ENCODE measurements at regions not wholly inside any gene's neighbourhood (a gene's known extent, or its start where the extent isn't known, plus 50 kb on each side); places are given as distances from the start of the nearest gene placed in this dataset.

DNA sequence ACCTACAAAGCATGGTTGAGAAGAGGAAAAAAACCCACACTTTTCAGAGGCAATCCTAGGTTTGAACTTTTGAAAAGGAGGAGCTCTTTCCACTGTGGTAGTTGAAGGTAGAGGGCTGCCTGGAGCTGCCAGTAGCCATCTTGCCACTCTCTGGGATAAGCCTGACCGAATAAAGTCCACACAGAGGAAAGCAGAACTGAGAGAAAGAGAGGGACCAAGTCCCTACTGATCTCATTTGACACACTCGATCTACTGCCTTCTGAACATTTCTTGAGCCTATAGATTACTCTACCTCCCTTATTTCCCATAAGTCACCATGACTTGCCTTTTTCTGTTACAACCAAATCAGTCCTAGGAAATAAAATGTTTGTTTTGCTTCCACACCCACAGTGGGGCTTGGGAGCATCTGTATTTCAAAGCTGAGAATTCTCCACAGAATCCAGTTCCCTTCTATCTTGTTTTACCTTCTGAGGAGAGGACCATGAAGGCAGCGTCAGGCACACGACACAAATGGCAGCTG lies 147.0 kb upstream of the PTPRK start:
- H3K27me3 Mint-ChIP-seq (ENCODE audit: low read depth): no peaks in the 10 kb centered on the region
- ATAC-seq (no peak), DNase-seq (no peak)
- H3K36me3 Mint-ChIP-seq (ENCODE audit: insufficient read depth): no peaks in the 10 kb centered on the region
- H3K4me3 Mint-ChIP-seq: no peak overlapping the region
- no peaks in the 10 kb centered on the region for H3K4me1 Mint-ChIP-seq (ENCODE audit: low read depth)
- H3K9me3 Mint-ChIP-seq: no peaks in the 10 kb centered on the region

DNA sequence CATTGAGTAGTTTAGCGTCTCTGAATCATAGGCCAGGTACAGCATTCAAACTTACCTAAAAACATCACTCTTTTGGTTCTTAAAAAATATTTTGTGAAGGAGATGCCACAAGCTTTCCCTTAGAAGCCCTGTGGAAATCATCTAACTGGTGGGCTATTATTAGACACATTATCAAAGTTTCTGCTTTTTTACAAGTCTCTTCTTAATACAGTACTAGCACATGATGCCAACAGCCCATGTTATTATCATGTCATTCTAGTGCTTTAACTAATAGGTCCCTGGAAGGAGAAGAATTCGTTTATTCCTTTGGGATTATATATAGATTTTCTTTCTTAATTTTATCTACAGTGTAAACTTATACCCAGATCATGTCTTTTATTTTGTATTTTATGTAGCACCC lies 146.0 kb upstream of the PTPRK start:
- Mint-ChIP-seq H3K36me3 (ENCODE audit: insufficient read depth) (no peaks in the 10 kb centered on the region), H3K4me3 (no peak overlapping the region), H3K9me3 (no peaks in the 10 kb centered on the region), H3K27me3 (ENCODE audit: low read depth) (no peaks in the 10 kb centered on the region), H3K4me1 (ENCODE audit: low read depth) (no peaks in the 10 kb centered on the region)
- no peak for ATAC-seq
- DNase-seq: no peak

DNA sequence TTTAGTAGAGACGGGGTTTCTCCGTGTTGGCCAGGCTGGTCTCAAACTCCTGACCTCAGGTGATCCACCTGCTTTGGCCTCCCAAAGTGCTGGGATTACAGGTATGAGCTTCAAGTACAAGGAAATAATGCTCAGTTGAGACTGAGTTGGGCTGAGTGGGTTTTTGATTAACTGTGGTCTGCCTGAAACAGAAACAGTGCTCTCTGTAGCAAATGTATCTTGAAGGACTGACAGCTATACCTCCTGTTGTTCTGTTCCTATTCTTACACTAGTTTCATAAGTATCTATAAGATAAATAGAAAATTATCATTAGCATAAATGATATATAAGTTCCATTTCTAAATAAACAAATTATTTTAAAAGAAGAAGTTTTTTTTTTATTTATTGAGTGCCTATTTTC lies 142.8 kb upstream of the PTPRK start:
- DNase-seq: no peak
- Mint-ChIP-seq H3K27me3 (ENCODE audit: low read depth) (no peaks in the 10 kb centered on the region), H3K4me3 (no peak overlapping the region), H3K9me3 (no peaks in the 10 kb centered on the region), H3K4me1 (ENCODE audit: low read depth) (peaks cover 4% of the 10 kb centered on the region), H3K36me3 (ENCODE audit: insufficient read depth) (no peaks in the 10 kb centered on the region)
- ATAC-seq: no peak

DNA sequence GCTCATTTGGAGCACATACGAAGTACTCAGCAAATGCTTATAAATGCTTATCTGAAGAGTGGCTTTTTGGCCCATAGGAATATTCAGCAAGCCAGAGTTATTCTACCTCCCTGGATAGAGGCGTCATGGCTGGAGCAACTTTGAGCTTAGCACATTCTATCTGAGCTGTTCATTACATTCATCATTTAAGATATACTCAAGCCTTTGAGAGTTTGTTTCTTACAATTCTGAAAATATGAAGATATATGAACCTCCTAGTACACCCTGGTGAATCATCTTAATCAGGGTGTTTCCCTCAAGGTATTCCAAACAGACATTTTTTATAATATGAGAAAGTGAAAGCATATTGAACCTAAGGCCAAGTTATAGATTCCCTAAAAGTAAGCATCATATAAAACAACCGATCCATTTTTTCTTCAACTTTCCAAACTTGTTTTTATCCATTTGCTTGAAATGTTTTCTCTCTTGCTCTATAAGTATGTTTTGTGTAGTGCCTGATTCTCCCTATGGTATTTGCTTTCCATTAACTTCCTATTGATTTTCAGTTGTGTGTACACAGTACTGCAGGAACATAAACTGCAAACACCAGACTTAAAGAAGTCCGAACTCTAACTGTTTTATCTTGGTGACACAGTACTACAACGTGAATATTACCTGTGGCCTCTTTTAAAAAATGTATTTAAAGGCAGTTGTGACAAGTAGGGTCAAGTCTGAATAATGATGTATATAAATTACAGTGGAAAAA lies 139.7 kb upstream of the PTPRK start:
- Mint-ChIP-seq H3K4me3 (no peak overlapping the region), H3K27me3 (ENCODE audit: low read depth) (peaks cover 3% of the 10 kb centered on the region), H3K9me3 (peaks cover 3% of the 10 kb centered on the region), H3K4me1 (ENCODE audit: low read depth) (peaks cover 26% of the 10 kb centered on the region), H3K36me3 (ENCODE audit: insufficient read depth) (no peaks in the 10 kb centered on the region)
- DNase-seq: no peak
- ATAC-seq: no peak

DNA sequence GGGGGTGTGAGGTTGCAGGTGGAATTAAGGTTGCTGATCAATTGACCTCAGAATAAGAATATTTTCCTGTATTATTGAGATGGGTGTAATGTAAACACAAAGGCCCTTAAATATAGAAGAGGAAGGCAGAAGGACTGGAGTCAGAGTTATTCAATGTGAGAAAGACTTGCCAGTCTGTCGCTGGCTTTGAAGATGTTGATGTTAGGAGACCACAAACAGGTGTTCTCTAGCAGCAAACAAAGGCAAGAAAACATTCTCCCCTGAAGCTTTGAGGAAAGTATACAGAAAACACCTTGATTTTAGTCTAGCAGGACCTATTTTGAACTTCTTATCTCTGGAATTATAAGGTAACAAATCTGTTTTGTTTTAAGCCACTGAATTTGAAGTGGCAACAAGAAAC lies 138.9 kb upstream of the PTPRK start:
- Mint-ChIP-seq H3K36me3 (ENCODE audit: insufficient read depth) (no peaks in the 10 kb centered on the region), H3K4me1 (ENCODE audit: low read depth) (peaks cover 26% of the 10 kb centered on the region)

DNA sequence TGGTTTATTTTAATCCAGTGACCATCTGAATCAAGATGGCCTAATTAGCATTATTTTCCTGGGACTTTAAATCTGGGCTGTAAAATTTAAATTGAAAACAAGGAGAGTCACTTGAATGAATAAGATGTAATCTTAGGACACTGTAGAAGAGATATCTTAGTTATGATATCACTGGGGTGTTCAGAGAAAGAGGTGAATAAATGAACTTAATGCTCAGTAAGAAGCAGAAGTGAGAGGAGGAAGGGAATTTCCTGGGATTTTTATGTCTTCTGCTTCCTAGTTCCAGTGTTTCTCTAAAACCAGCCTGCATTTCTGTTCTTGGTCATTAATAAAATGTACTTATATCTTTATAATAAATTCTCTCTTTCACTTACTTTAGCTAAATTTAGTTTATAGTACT lies 136.8 kb upstream of the PTPRK start:
- peaks cover 26% of the 10 kb centered on the region for H3K4me1 Mint-ChIP-seq (ENCODE audit: low read depth)
- peaks cover 3% of the 10 kb centered on the region for H3K9me3 Mint-ChIP-seq
- ATAC-seq (no peak), DNase-seq (no peak)
- H3K27me3 Mint-ChIP-seq (ENCODE audit: low read depth): peaks cover 3% of the 10 kb centered on the region
- peak overlapping the region; percentile 6 for H3K4me3 Mint-ChIP-seq
- no peaks in the 10 kb centered on the region for H3K36me3 Mint-ChIP-seq (ENCODE audit: insufficient read depth)

More for the DNA sequence above, 138.9 kb upstream of the PTPRK start:
- H3K4me3 Mint-ChIP-seq: no peak overlapping the region
- peaks cover 3% of the 10 kb centered on the region for H3K9me3 Mint-ChIP-seq
- DNase-seq (no peak), ATAC-seq (no peak)
- peaks cover 3% of the 10 kb centered on the region for H3K27me3 Mint-ChIP-seq (ENCODE audit: low read depth)

DNA sequence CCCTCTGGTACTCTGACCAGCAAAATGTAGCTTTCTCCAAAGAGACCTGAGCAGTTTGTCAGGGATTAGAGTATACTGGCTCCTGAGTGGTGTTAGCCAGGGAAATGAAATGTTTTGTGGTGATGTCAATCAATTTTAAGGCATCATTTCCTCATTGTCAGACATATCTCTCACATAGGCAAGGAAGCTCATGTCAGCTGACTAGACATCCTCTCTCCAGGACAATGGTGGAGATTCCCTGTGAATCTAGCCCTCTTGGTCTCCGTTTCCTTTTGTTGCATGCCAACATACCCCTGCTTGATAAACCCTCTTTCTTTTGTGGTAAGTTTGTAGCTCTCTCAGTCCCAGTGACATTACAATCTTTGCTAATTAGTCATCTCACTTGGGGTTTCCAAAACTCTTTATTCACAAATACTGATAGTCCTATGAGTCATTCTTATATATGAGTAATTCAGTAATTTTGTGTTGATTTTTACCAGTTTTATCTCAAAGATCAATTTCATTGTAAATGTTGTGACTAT lies 135.6 kb upstream of the PTPRK start:
- Mint-ChIP-seq H3K36me3 (ENCODE audit: insufficient read depth) (no peaks in the 10 kb centered on the region), H3K27me3 (ENCODE audit: low read depth) (peaks cover 3% of the 10 kb centered on the region), H3K9me3 (peaks cover 3% of the 10 kb centered on the region), H3K4me1 (ENCODE audit: low read depth) (peaks cover 26% of the 10 kb centered on the region), H3K4me3 (peak overlapping the region; percentile 6)
- ATAC-seq: peak; percentile 94 to 95
- no peak for DNase-seq

DNA sequence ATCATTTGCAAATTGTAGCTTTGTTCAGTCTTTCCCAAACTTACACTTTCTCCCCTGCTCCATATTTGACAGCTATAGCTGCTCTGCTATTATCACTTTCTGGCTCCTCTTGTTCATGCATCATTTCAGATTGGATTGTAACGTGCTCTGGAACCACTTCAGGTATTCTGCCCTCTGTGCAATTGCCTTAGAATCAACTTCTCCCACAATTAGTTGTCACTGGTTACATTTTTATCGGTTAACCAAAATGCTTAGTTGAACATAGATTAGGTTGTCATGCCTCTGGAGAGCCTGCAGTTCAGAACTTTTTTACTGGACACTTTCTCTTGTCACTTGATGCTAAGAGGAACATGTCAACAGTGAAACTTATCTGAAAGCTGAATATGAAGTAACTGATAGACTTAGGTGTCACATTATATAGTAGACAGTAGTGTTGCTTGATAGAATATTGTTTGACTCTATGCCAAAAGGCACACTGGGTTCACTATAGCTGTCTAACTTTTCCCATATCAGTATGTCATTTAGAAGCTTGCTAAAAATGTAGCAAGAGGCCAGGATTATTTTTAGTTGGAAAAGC lies 127.7 kb upstream of the PTPRK start:
- DNase-seq: no peak
- H3K4me1 Mint-ChIP-seq (ENCODE audit: low read depth): no peaks in the 10 kb centered on the region
- H3K4me3 Mint-ChIP-seq: no peak overlapping the region
- no peaks in the 10 kb centered on the region for H3K36me3 Mint-ChIP-seq (ENCODE audit: insufficient read depth)
- ATAC-seq: no peak
- no peaks in the 10 kb centered on the region for H3K9me3 Mint-ChIP-seq
- H3K27me3 Mint-ChIP-seq (ENCODE audit: low read depth): no peaks in the 10 kb centered on the region

DNA sequence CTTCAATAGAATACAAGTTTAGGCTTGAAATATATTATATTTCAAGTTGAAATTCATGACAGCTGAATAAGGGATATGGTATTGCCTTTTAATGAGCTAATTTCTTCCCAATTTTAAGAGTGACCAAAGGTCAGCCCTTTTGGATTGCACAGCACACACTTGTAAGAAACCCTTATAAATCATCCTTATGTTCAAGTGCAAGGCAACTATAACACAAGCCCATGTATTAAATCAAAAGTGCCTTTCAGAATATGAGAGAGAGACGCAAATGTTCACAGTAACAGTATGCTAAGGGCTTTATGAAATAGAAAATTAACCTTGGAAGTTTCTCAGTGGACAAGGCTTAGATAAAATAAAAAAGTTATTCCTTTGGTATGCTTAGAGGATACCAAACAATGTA lies 121.7 kb upstream of the PTPRK start:
- Mint-ChIP-seq H3K9me3 (no peaks in the 10 kb centered on the region), H3K27me3 (ENCODE audit: low read depth) (no peaks in the 10 kb centered on the region), H3K36me3 (ENCODE audit: insufficient read depth) (no peaks in the 10 kb centered on the region), H3K4me1 (ENCODE audit: low read depth) (no peaks in the 10 kb centered on the region), H3K4me3 (no peak overlapping the region)
- DNase-seq (no peak), ATAC-seq (no peak)

DNA sequence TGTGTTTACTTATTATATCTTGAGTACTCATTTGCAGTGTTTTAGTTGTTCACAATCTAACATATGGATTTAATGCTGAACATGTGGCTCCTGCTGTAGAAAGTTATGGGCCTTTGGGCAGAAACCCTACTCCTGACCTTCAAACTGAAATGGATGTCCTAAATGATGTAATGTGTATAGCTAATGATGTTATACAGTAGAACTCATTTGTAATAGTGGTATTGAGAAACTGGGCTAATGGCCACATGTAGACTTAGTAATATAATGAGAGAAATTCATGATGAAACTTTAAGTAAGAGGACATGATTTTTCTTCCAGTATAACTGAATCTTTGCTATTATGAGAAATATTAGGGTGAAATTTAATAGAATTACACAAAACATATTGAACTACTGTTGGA lies 121.3 kb upstream of the PTPRK start:
- ATAC-seq: no peak
- DNase-seq: no peak
- no peak overlapping the region for H3K4me3 Mint-ChIP-seq
- no peaks in the 10 kb centered on the region for H3K4me1 Mint-ChIP-seq (ENCODE audit: low read depth)
- H3K27me3 Mint-ChIP-seq (ENCODE audit: low read depth): no peaks in the 10 kb centered on the region
- H3K36me3 Mint-ChIP-seq (ENCODE audit: insufficient read depth): no peaks in the 10 kb centered on the region
- no peaks in the 10 kb centered on the region for H3K9me3 Mint-ChIP-seq

DNA sequence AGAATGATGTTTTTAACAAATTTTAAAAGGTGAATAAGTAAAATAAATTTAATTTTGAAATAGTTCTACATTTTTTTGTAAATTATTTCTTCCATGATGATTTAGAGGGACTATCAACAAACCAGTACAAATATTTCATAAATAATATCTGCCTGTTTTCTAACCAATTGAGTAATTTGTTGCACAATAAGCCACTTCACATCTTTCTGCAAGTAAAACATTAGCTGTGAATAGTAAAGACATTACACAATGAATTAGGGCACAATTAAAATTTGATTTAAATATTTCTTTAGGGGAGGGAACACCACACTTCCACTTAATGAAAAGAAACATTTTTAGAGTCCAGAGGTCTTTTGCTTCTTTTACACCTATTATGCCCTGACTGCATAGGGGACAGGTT lies 118.4 kb upstream of the PTPRK start:
- Mint-ChIP-seq H3K9me3 (no peaks in the 10 kb centered on the region), H3K36me3 (ENCODE audit: insufficient read depth) (no peaks in the 10 kb centered on the region), H3K4me1 (ENCODE audit: low read depth) (no peaks in the 10 kb centered on the region), H3K27me3 (ENCODE audit: low read depth) (peaks cover 2% of the 10 kb centered on the region), H3K4me3 (no peak overlapping the region)
- DNase-seq (no peak), ATAC-seq (no peak)

DNA sequence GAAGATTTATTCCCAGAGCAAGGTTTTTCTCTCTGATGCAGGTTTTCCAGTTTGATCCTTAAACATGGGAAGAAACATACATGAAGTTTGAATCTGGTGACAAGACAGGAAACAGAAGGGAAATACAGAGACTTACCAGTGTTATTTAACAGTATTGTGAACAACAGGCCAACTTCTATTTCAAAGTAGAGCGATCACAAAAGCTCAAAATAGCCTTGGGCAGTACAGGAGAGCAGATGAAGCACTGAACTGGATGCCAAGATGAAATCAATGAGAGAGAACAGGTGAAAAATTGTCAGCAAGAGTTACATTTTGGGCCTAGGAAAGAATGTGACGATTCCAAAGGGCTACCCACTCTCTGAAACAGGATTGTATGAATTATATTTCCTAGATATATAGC lies 114.8 kb upstream of the PTPRK start:
- DNase-seq (no peak), ATAC-seq (no peak)
- H3K4me3 Mint-ChIP-seq: no peak overlapping the region
- peaks cover 2% of the 10 kb centered on the region for H3K27me3 Mint-ChIP-seq (ENCODE audit: low read depth)
- no peaks in the 10 kb centered on the region for H3K4me1 Mint-ChIP-seq (ENCODE audit: low read depth)
- no peaks in the 10 kb centered on the region for H3K36me3 Mint-ChIP-seq (ENCODE audit: insufficient read depth)
- H3K9me3 Mint-ChIP-seq: no peaks in the 10 kb centered on the region

DNA sequence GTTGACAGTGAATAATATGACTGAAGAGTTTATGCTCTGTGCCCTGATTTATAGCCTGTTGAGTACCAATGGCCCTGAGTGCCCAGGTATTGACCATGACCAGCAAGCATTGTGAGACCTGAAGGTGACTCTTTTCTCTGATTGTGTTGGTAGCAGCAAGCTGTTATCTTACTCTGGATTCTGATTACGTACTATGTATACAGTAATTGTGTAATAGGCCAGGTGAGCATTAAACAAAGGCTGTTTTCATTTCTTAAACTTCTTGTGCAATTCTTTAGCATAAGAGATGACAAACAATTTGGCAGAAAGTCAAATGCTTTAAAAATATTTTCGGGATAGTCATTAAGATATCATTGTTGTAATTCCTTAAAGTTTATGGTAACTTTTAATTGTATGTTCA lies 111.7 kb upstream of the PTPRK start:
- Mint-ChIP-seq H3K4me3 (no peak overlapping the region), H3K27me3 (ENCODE audit: low read depth) (peaks cover 2% of the 10 kb centered on the region), H3K4me1 (ENCODE audit: low read depth) (no peaks in the 10 kb centered on the region), H3K9me3 (no peaks in the 10 kb centered on the region), H3K36me3 (ENCODE audit: insufficient read depth) (no peaks in the 10 kb centered on the region)
- ATAC-seq: no peak
- DNase-seq: no peak

DNA sequence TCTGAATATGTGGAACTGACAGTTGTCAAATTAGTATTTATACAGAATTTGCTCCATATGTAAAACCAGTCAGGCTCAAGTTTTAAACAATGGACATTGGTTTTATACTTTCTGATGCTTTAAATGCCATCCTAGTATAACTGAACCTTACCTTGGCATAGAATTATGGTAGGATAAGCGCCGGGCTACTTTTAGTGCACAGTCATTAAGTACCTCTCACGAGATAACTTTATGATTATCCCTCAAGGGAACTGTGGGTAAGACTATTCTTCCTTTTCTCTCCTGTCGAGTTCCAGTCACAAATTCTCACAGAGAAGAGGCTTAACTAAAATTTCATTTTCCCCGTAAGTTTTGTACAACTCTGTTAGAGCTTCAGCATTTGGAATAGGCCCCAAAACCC lies 110.6 kb upstream of the PTPRK start:
- DNase-seq: no peak
- Mint-ChIP-seq H3K4me3 (no peak overlapping the region), H3K27me3 (ENCODE audit: low read depth) (peaks cover 2% of the 10 kb centered on the region), H3K4me1 (ENCODE audit: low read depth) (peaks cover 2% of the 10 kb centered on the region), H3K9me3 (no peaks in the 10 kb centered on the region), H3K36me3 (ENCODE audit: insufficient read depth) (no peaks in the 10 kb centered on the region)
- ATAC-seq: no peak

DNA sequence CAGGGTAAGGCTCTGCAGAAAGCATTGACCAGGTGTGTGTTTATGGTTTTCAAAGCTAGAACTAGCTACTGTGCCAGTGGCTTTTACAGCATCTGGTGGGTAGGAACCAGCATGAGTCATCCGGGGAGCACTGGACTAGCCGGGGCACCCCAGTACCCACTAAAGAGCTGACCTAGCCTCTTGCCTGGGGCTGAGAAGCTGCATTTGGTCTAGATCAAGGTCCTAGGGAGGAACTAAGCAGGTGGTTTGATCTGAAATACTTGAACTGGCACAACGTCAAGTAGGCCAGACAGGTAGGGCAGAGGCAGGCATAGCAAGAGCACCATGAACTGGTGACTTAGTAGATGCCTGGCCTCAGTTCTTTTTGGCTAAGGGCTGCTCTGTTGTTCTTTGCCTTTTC lies 109.8 kb upstream of the PTPRK start:
- peaks cover 2% of the 10 kb centered on the region for H3K4me1 Mint-ChIP-seq (ENCODE audit: low read depth)
- H3K4me3 Mint-ChIP-seq: no peak overlapping the region
- peaks cover 1% of the 10 kb centered on the region for H3K27me3 Mint-ChIP-seq (ENCODE audit: low read depth)
- no peak for ATAC-seq
- DNase-seq: no peak
- no peaks in the 10 kb centered on the region for H3K36me3 Mint-ChIP-seq (ENCODE audit: insufficient read depth)
- no peaks in the 10 kb centered on the region for H3K9me3 Mint-ChIP-seq

All from activated T-cell treated with anti-CD3 and anti-CD28 coated beads, Interleukin-2, amount 50 U/mL, for 4 hours (primary cell).